H9 (cell line): ENCODE measurements at regions not wholly inside any gene's neighbourhood (a gene's known extent, or its start where the extent isn't known, plus 50 kb on each side); places are given as distances from the start of the nearest gene placed in this dataset.
A peak's percentile ranks its signal among the peaks of the same experiment; 100 is the strongest.
"Not testable (repeated sequence)": the region's sequence is repeated elsewhere in the genome, so short reads cannot be mapped to it uniquely, and the experiment has no call there.

Experiments used
- DNase-seq: peaks from one replicate; pipeline ENCODE4 v3.0.0-alpha.2; 2017
- H2AFZ ChIP-seq: one replicate; pipeline ENCODE4 v1.6.1; 2013; ENCODE audit warnings: mild to moderate bottlenecking, low read length, control low read depth, moderate library complexity
- H2AK5ac ChIP-seq: 2 replicates; pipeline ENCODE4 v1.6.1; 2013; ENCODE audit warnings: low read length, control low read depth, mixed read lengths; ENCODE audit not compliant: insufficient read length
- H2BK120ac ChIP-seq: one replicate; pipeline ENCODE4 v1.6.1; 2013; ENCODE audit warnings: low read depth, mild to moderate bottlenecking, low read length, control low read depth, inconsistent platforms; ENCODE audit not compliant: poor library complexity, severe bottlenecking
- H2BK12ac ChIP-seq: 2 replicates; pipeline ENCODE4 v1.6.1; 2013; ENCODE audit warnings: low read length, control low read depth, mixed read lengths, low read depth; ENCODE audit not compliant: insufficient read length
- H2BK15ac ChIP-seq: 2 replicates; pipeline ENCODE4 v1.6.1; 2013; ENCODE audit warnings: low read depth, low read length, control low read depth
- H2BK20ac ChIP-seq: one replicate; pipeline ENCODE4 v1.6.1; 2013; ENCODE audit warnings: low read depth, mild to moderate bottlenecking, low read length, control low read depth, inconsistent platforms; ENCODE audit not compliant: poor library complexity, severe bottlenecking
- H2BK5ac ChIP-seq: 2 replicates; pipeline ENCODE4 v1.6.1; 2013; ENCODE audit warnings: low read length, control low read depth, mixed read lengths; ENCODE audit not compliant: insufficient read length
- H3K14ac ChIP-seq: 2 replicates; pipeline ENCODE4 v1.6.1; 2013; ENCODE audit warnings: low read length, control low read depth; ENCODE audit not compliant: insufficient read depth
- H3K18ac ChIP-seq: 2 replicates; pipeline ENCODE4 v1.6.1; 2013; ENCODE audit warnings: low read depth, mild to moderate bottlenecking, mixed read lengths, low read length, control low read depth; ENCODE audit not compliant: insufficient read length
- H3K23ac ChIP-seq: 2 replicates; pipeline ENCODE4 v1.6.1; 2013; ENCODE audit warnings: low read length, control low read depth, mixed read lengths, low read depth; ENCODE audit not compliant: insufficient read length
- H3K23me2 ChIP-seq: 2 replicates; pipeline ENCODE4 v1.6.1; 2013; ENCODE audit warnings: low read depth, mild to moderate bottlenecking, mixed read lengths, low read length, control low read depth; ENCODE audit not compliant: insufficient read length, poor library complexity, severe bottlenecking
- H3K27ac ChIP-seq: 2 replicates; pipeline ENCODE4 v1.5.1; 2013; ENCODE audit warnings: low read length, control low read depth, mixed read lengths, low read depth; ENCODE audit not compliant: insufficient read length
- H3K27me3 ChIP-seq: 2 replicates; pipeline ENCODE4 v1.6.1; 2013; ENCODE audit warnings: low read length, control low read depth, inconsistent platforms; ENCODE audit not compliant: insufficient read depth
- H3K4ac ChIP-seq: 2 replicates; pipeline ENCODE4 v1.6.1; 2013; ENCODE audit warnings: low read depth, mild to moderate bottlenecking, control low read depth, inconsistent platforms, low read length, moderate library complexity
- H3K4me1 ChIP-seq: 2 replicates; pipeline ENCODE4 v1.6.1; 2013; ENCODE audit warnings: low read length, control low read depth, inconsistent platforms; ENCODE audit not compliant: insufficient read depth
- H3K4me2 ChIP-seq: 2 replicates; pipeline ENCODE4 v1.6.1; 2013; ENCODE audit warnings: low read length, control low read depth, mixed read lengths; ENCODE audit not compliant: insufficient read length, insufficient read depth
- H3K56ac ChIP-seq: 2 replicates; pipeline ENCODE4 v1.6.1; 2013; ENCODE audit warnings: low read depth, mild to moderate bottlenecking, mixed read lengths, low read length, control low read depth; ENCODE audit not compliant: insufficient read length
- H3K79me1 ChIP-seq: 2 replicates; pipeline ENCODE4 v1.6.1; 2013; ENCODE audit warnings: low read depth, mild to moderate bottlenecking, moderate library complexity, low read length, control low read depth, inconsistent platforms; ENCODE audit not compliant: insufficient read depth, poor library complexity, severe bottlenecking
- H3K79me2 ChIP-seq: 2 replicates; pipeline ENCODE4 v1.6.1; 2013; ENCODE audit warnings: low read length, control low read depth, inconsistent platforms; ENCODE audit not compliant: insufficient read depth
- H3K9ac ChIP-seq: 2 replicates; pipeline ENCODE4 v1.6.1; 2013; ENCODE audit warnings: low read length, control low read depth, mixed read lengths; ENCODE audit not compliant: insufficient read length; ENCODE audit errors: extremely low read depth
- H3K9me3 ChIP-seq: one replicate; pipeline ENCODE4 v1.6.1; 2013; ENCODE audit warnings: low read depth, low read length, inconsistent platforms; ENCODE audit not compliant: control insufficient read depth
- H3T11ph ChIP-seq: one replicate; pipeline ENCODE4 v1.6.1; 2013; ENCODE audit warnings: mild to moderate bottlenecking, low read length, control low read depth, inconsistent platforms
- H4K20me1 ChIP-seq: one replicate; pipeline ENCODE4 v1.6.1; 2013; ENCODE audit not compliant: control insufficient read depth, insufficient read length, insufficient read depth
- H4K5ac ChIP-seq: 2 replicates; pipeline ENCODE4 v1.6.1; 2013; ENCODE audit warnings: low read depth, mild to moderate bottlenecking, mixed read lengths, low read length, control low read depth; ENCODE audit not compliant: insufficient read length
- H4K8ac ChIP-seq: replicated peaks from 2 replicates; pipeline ENCODE4 v1.6.1; 2013; ENCODE audit warnings: low read length, control low read depth, mixed read lengths, low read depth; ENCODE audit not compliant: insufficient read length
- H4K91ac ChIP-seq: 2 replicates; pipeline ENCODE4 v1.6.1; 2013; ENCODE audit warnings: low read depth, mild to moderate bottlenecking, moderate library complexity, mixed read lengths, low read length, control low read depth; ENCODE audit not compliant: insufficient read length
- H3K27ac Mint-ChIP-seq, 3 experiments: 2 replicates in 2 of 3; 3 replicates in 1 of 3; pipeline ENCODE4 v1.8.0; 2020 to 2021; ENCODE audit warnings: mixed read lengths in 3 of 3, mild to moderate bottlenecking in 1 of 3, moderate library complexity in 1 of 3
- H3K27me3 Mint-ChIP-seq: 2 replicates; pipeline ENCODE4 v1.8.0; 2021; ENCODE audit warnings: low read depth, mild to moderate bottlenecking, moderate library complexity, mixed read lengths
- H3K36me3 Mint-ChIP-seq, 3 experiments: 2 replicates in 2 of 3; 3 replicates in 1 of 3; pipeline ENCODE4 v1.8.0; 2020 to 2021; ENCODE audit warnings: low read depth in 3 of 3, mixed read lengths in 3 of 3; ENCODE audit not compliant: insufficient read depth in 1 of 3
- H3K4me1 Mint-ChIP-seq, 2 experiments: 2 replicates each; pipeline ENCODE4 v1.8.0; 2020; ENCODE audit warnings: mixed read lengths in 2 of 2
- H3K4me3 Mint-ChIP-seq, 2 experiments: 2 replicates in 1 of 2; 3 replicates in 1 of 2; pipeline ENCODE4 v1.8.0; 2020 to 2021; ENCODE audit warnings: mild to moderate bottlenecking in 2 of 2, mixed read lengths in 2 of 2, moderate library complexity in 1 of 2
- H3K9me3 Mint-ChIP-seq, 2 experiments: 2 replicates in 1 of 2; 3 replicates in 1 of 2; pipeline ENCODE4 v1.8.0; 2020; ENCODE audit warnings: mild to moderate bottlenecking in 2 of 2, mixed read lengths in 2 of 2, moderate library complexity in 1 of 2
- WGBS: extraction: QIAGEN DNeasy Blood & Tissue Kit; methylation state at CpG from one replicate; pipeline ENCODE4 v1.1.7; 2013; ENCODE audit warnings: missing lambda C conversion rate, low lambda C conversion rate, mixed read lengths; ENCODE audit not compliant: insufficient read length; ENCODE audit errors: extremely low coverage; 5-methylcytosine and 5-hydroxymethylcytosine counted together

DNA sequence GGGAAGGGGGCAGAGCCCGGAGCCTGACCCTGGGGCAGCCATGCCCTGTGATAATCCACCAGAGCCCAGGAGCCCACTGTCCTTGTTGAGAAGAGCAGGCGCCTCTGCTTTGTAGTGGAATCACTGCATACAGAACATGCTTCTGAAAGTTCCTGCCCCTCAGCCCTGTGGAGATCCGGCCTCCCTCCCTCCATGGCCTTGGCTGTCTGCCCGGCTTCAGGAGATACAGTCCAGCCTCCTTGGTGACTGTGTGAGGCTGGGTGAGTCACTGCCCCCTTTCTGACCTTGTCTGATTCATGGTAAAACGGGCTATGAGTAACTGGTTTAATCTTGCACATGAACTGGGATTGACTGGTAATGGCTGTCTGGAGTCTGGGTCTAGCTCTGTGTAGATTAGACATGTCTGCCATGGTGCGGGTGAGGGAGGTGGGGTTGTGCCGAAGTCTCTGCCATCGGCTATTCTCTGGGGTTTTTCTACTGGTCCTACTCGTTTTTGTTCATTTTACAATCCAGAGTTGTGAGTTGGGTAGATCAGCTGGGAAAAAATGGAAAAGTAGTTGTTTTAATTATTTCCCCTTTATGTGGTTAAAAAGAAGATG is 141.2 kb downstream of the NPIPB11 start:
- not testable (repeated sequence) for H3K4me2 ChIP-seq, H2AK5ac ChIP-seq, H2BK5ac ChIP-seq, H4K20me1 ChIP-seq, H3K27me3 ChIP-seq, H3K27ac ChIP-seq, H3K14ac ChIP-seq, H4K91ac ChIP-seq, H3K18ac ChIP-seq, H3K4me3 Mint-ChIP-seq, H3K4me1 Mint-ChIP-seq, H3K36me3 Mint-ChIP-seq, H2BK12ac ChIP-seq, H3K9me3 Mint-ChIP-seq, H2AFZ ChIP-seq, H2BK120ac ChIP-seq, DNase-seq, H3K79me2 ChIP-seq, H3K23me2 ChIP-seq, H3K23ac ChIP-seq, H3K79me1 ChIP-seq, H3K56ac ChIP-seq, H3T11ph ChIP-seq, H2BK20ac ChIP-seq, H3K4me1 ChIP-seq, H3K9me3 ChIP-seq, H3K9ac ChIP-seq, H3K27me3 Mint-ChIP-seq, H3K4ac ChIP-seq, H4K5ac ChIP-seq, H2BK15ac ChIP-seq, H3K27ac Mint-ChIP-seq, H4K8ac ChIP-seq
- no CpG with 5 or more reads among the region's 9 CpGs for WGBS

DNA sequence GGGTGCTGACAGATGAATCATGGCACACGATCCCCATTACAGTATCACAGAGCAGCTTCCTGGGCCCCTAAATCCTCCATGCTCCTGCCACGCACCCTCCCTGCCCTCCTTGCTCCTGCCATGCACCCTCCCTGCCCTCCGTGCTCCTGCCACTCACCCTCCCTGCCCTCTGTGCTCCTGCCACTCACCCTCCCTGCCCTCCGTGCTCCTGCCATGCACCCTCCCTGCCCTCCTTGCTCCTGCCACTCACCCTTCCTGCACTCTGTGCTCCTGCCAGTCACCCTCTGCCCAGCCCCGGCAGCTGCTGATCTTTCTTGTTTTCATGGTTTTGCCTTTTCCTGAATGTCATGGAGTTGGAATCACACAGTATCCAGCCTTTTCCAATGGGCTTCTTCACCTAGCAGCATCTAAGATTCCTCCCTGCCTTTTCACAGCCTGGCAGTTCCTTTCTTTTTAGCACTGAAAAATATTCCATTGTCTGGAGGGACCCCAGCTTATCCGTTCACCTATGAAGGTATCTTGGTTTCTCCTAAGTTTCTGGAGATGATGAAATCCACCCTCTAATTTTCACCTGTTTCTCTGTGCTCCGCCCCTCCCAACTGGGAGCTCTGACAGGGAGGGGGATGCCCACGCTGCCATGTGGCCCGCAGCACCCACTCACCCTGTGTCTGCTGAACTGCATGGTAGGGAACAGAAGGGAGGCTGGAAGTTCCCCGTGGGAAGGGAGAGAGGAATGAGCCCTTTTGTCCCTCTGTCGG is 142.3 kb downstream of the NPIPB11 start:
- H3K4me3 Mint-ChIP-seq, H3K9ac ChIP-seq, H3K9me3 Mint-ChIP-seq: not testable (repeated sequence)

More for the DNA sequence above, 142.3 kb downstream of the NPIPB11 start:
- H3K36me3 Mint-ChIP-seq, H3K79me2 ChIP-seq, H3K23me2 ChIP-seq, H3K79me1 ChIP-seq, H3K27me3 Mint-ChIP-seq, H4K20me1 ChIP-seq, H4K8ac ChIP-seq, H3K56ac ChIP-seq, H3K4me1 Mint-ChIP-seq, H3K18ac ChIP-seq, H2BK5ac ChIP-seq, H3K14ac ChIP-seq, H3T11ph ChIP-seq, H2BK15ac ChIP-seq, H3K23ac ChIP-seq, H2BK12ac ChIP-seq, H3K27me3 ChIP-seq, H4K91ac ChIP-seq, H4K5ac ChIP-seq, H3K4me1 ChIP-seq, H2BK120ac ChIP-seq, H2BK20ac ChIP-seq, H3K4me2 ChIP-seq, H3K27ac ChIP-seq, H3K4ac ChIP-seq, H2AK5ac ChIP-seq, DNase-seq, H2AFZ ChIP-seq, H3K9me3 ChIP-seq: not testable (repeated sequence)
- WGBS, result no CpG with 5 or more reads among the region's 11 CpGs
- peak overlapping the region in 1 of 3 experiments; percentile 45; a peak in 1 of 7 replicates for H3K27ac Mint-ChIP-seq
